ENCODE measurements at regions not wholly inside any gene's neighbourhood (a gene's known extent, or its start where the extent isn't known, plus 50 kb on each side); places are given as distances from the start of the nearest gene placed in this dataset.

GRCh38 chr2:43030551-43031307 is 195.7 kb downstream of the ZFP36L2 start:
- no peak for DNase-seq (ENCODE audit: low read depth)
- no peak for TF ChIP-seq CTCF (IDR thresholded peaks at IDR 0.05; ENCODE audit: insufficient read depth, low read depth, low read length)
- no peak overlapping the region for H3K4me3 ChIP-seq (ENCODE audit: low read depth, low read length)

GRCh38 chr2:43029186-43029585 is 197.2 kb downstream of the ZFP36L2 start:
- H3K4me3 ChIP-seq (ENCODE audit: low read depth, low read length) = no peak overlapping the region
- DNase-seq (ENCODE audit: low read depth) = no peak
- TF ChIP-seq CTCF (IDR thresholded peaks at IDR 0.05; ENCODE audit: insufficient read depth, low read depth, low read length) = no peak

GRCh38 chr2:43028188-43028587 is 198.2 kb downstream of the ZFP36L2 start:
- H3K4me3 ChIP-seq (ENCODE audit: low read depth, low read length) = no peak overlapping the region
- TF ChIP-seq CTCF (IDR thresholded peaks at IDR 0.05; ENCODE audit: insufficient read depth, low read depth, low read length) = no peak
- DNase-seq (ENCODE audit: low read depth) = no peak

- TF ChIP-seq CTCF (IDR thresholded peaks at IDR 0.05; ENCODE audit: insufficient read depth, low read depth, low read length) = no peak
- no peak overlapping the region for H3K4me3 ChIP-seq (ENCODE audit: low read depth, low read length)
- DNase-seq (ENCODE audit: low read depth) = no peak
Observed at GRCh38 chr2:43027097-43027873, 199.1 kb downstream of the ZFP36L2 start.

GRCh38 chr2:43026426-43027096 is 199.8 kb downstream of the ZFP36L2 start:
- no peak overlapping the region for H3K4me3 ChIP-seq (ENCODE audit: low read depth, low read length)
- DNase-seq (ENCODE audit: low read depth) = no peak
- TF ChIP-seq CTCF (IDR thresholded peaks at IDR 0.05; ENCODE audit: insufficient read depth, low read depth, low read length) = no peak

- DNase-seq (ENCODE audit: low read depth) = no peak
- TF ChIP-seq CTCF (IDR thresholded peaks at IDR 0.05; ENCODE audit: insufficient read depth, low read depth, low read length) = no peak
- H3K4me3 ChIP-seq (ENCODE audit: low read depth, low read length) = no peak overlapping the region
Observed at GRCh38 chr2:43025709-43026295, 200.6 kb downstream of the ZFP36L2 start.

Data from fibroblast of villous mesenchyme (primary cell).